ENCODE measurements at regions not wholly inside any gene's neighbourhood (a gene's known extent, or its start where the extent isn't known, plus 50 kb on each side); places are given as distances from the start of the nearest gene placed in this dataset.

DNA sequence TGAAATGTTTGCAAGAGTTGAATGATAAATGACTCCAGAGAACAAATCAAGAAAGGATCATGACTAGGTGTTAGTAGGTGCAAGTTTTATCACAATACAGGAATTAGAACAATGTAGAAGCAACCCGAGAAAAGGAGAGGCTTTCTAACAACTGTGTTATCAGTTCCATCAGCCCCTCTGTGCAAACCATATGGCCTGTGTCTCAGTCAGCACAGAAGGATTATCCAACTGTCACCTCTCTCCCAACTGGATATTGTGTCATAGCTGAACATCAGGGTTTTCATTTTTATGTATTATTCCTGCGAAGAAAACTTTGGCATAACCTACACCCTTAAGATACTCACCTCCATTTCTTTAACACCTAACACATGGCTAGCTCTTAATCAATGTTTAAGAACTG, 321.6 kb upstream of the RND3 start:
- TF ChIP-seq CTCF (IDR thresholded peaks at IDR 0.05), result no peak
- TF ChIP-seq POLR2A (IDR thresholded peaks at IDR 0.05), result no peak
